GM19240 (cell line): ENCODE measurements at regions not wholly inside any gene's neighbourhood (a gene's known extent, or its start where the extent isn't known, plus 50 kb on each side); places are given as distances from the start of the nearest gene placed in this dataset.
"Not testable (repeated sequence)": the region's sequence is repeated elsewhere in the genome, so short reads cannot be mapped to it uniquely, and the experiment has no call there.

Experiments
- DNase-seq: peaks from one replicate; pipeline ENCODE4 v3.0.0; 2011; ENCODE audit warnings: low spot score; ENCODE audit not compliant: insufficient read length

- no peak for DNase-seq
These were observed 118.9 kb upstream of the CAB39 start for GRCh38 chr2:230593765-230594164.

- no peak for DNase-seq
These were observed 118.3 kb upstream of the CAB39 start for GRCh38 chr2:230594286-230594840.

- no peak for DNase-seq
These were observed 112.8 kb upstream of the CAB39 start for GRCh38 chr2:230599853-230600252.

GRCh38 chr2:230600285-230600684 lies 112.4 kb upstream of the CAB39 start:
- DNase-seq = no peak

- DNase-seq = no peak
These were observed 111.8 kb upstream of the CAB39 start for GRCh38 chr2:230600881-230601280.

GRCh38 chr2:230601510-230601909 lies 111.1 kb upstream of the CAB39 start:
- no peak for DNase-seq

GRCh38 chr2:230602562-230603230 lies 109.9 kb upstream of the CAB39 start:
- peak; percentile 25 for DNase-seq

- not testable (repeated sequence) for DNase-seq
These were observed 109.3 kb upstream of the CAB39 start for GRCh38 chr2:230603317-230603716.

- DNase-seq = not testable (repeated sequence)
These were observed 108.5 kb upstream of the CAB39 start for GRCh38 chr2:230604158-230604557.

- no peak for DNase-seq
These were observed 98.6 kb upstream of the CAB39 start for GRCh38 chr2:230614040-230614439.

GRCh38 chr2:230614913-230615332 lies 97.7 kb upstream of the CAB39 start:
- DNase-seq = peak; percentile 50

GRCh38 chr2:230617256-230617706 lies 95.4 kb upstream of the CAB39 start:
- DNase-seq = not testable (repeated sequence)

GRCh38 chr2:230619491-230619890 lies 93.2 kb upstream of the CAB39 start:
- no peak for DNase-seq

GRCh38 chr2:230625220-230625619 lies 87.4 kb upstream of the CAB39 start:
- DNase-seq = not testable (repeated sequence)

GRCh38 chr2:230627091-230627490 lies 85.6 kb upstream of the CAB39 start:
- not testable (repeated sequence) for DNase-seq

GRCh38 chr2:230627806-230628724 lies 84.6 kb upstream of the CAB39 start:
- DNase-seq = no peak

GRCh38 chr2:230631470-230631869 lies 81.2 kb upstream of the CAB39 start:
- DNase-seq = no peak

GRCh38 chr2:230634146-230634545 lies 78.5 kb upstream of the CAB39 start:
- no peak for DNase-seq

- not testable (repeated sequence) for DNase-seq
These were observed 77.8 kb upstream of the CAB39 start for GRCh38 chr2:230634721-230635313.

GRCh38 chr2:230636684-230637271 lies 75.9 kb upstream of the CAB39 start:
- DNase-seq = no peak

- DNase-seq = not testable (repeated sequence)
These were observed 75.2 kb upstream of the CAB39 start for GRCh38 chr2:230637486-230637885.
